Activated CD4-positive, alpha-beta memory T cell treated with anti-CD3 and anti-CD28 coated beads for 36 hours (primary cell): ENCODE measurements at regions not wholly inside any gene's neighbourhood (a gene's known extent, or its start where the extent isn't known, plus 50 kb on each side); places are given as distances from the start of the nearest gene placed in this dataset.

Experiments used
- CTCF ChIA-PET: fragments of 350-600 bp; sonication (Branson Sonifier 250); formaldehyde crosslinking; loops from one replicate; lab custom pipeline; 2021; ENCODE audit warnings: antibody characterized with exemption, inconsistent platforms; lab: Charles Lee
- POLR2A ChIA-PET: fragments of 350-600 bp; sonication (Branson Sonifier 250); formaldehyde crosslinking; loops from one replicate; lab custom pipeline; 2021; ENCODE audit warnings: antibody characterized with exemption; lab: Charles Lee
- DNase-seq: peaks from one replicate; pipeline ENCODE4 v3.0.0-alpha.2; 2020
- H3K27ac Mint-ChIP-seq: one replicate; pipeline ENCODE4 v1.8.0; 2021; ENCODE audit warnings: mixed read lengths
- H3K27me3 Mint-ChIP-seq: one replicate; pipeline ENCODE4 v1.8.0; 2021; ENCODE audit warnings: mixed read lengths
- H3K36me3 Mint-ChIP-seq: one replicate; pipeline ENCODE4 v1.8.0; 2021; ENCODE audit warnings: mixed read lengths
- H3K4me1 Mint-ChIP-seq: one replicate; pipeline ENCODE4 v1.8.0; 2021; ENCODE audit warnings: low read depth, mixed read lengths
- H3K4me3 Mint-ChIP-seq: one replicate; pipeline ENCODE4 v1.8.0; 2021; ENCODE audit warnings: mild to moderate bottlenecking, mixed read lengths
- H3K9me3 Mint-ChIP-seq: one replicate; pipeline ENCODE4 v1.8.0; 2021; ENCODE audit warnings: mixed read lengths
- intact Hi-C: fragments of 100-400 bp; cut with micrococcal nuclease; formaldehyde crosslinking; loops from one replicate; pipeline ENCODE4 v1.15.1; 2023

GRCh38 chr5:2696156-2696807, 55.2 kb downstream of the IRX2 start:
- intact Hi-C loops: no loop called here
- DNase-seq: no peak
- H3K27ac Mint-ChIP-seq: no peak overlapping the region
- ChIA-PET POLR2A (no interaction called here), CTCF (no interaction called here)
- H3K9me3 Mint-ChIP-seq: peaks cover 6% of the 10 kb centered on the region
- no peaks in the 10 kb centered on the region for H3K27me3 Mint-ChIP-seq
- no peaks in the 10 kb centered on the region for H3K4me1 Mint-ChIP-seq
- no peak overlapping the region for H3K4me3 Mint-ChIP-seq
- H3K36me3 Mint-ChIP-seq: no peaks in the 10 kb centered on the region

DNA sequence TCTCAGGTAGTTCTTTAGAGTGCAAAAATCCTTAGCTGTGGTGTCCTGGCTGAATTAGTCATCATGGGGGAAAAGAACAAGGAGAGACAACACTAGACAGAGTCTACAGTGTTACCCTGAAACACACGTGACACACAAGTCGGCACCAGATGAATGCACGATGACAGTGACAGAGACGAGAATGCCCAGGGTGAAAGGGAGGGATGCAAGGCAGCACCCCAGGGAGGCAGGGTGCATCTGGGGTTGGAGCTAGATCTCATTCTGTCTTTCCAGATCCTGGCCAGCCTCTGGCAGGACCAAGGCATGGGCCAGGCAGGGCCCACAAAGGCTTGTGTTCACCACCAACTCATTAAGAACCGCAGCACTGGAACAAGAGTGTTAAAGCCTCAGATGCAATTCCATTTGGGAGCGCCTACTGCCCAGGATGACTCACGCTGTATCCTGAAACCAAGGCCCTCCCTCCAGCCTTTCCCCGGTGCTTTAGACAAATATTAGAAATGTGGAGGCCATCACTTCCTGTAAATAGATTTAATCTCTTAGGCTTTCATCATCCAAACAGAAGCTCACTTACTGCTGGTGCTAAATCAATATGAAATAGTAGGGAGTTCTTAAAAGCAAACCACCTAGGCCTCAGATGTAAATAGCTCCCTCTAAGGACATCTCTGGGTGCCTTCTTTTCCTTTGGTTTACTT, 56.1 kb downstream of the IRX2 start:
- POLR2A ChIA-PET: no interaction called here
- H3K27ac Mint-ChIP-seq: no peak overlapping the region
- CTCF ChIA-PET: no interaction called here

GRCh38 chr5:2691530-2691929, 59.9 kb downstream of the IRX2 start:
- CTCF ChIA-PET: no interaction called here
- H3K27ac Mint-ChIP-seq: no peak overlapping the region
- peaks cover 6% of the 10 kb centered on the region for H3K9me3 Mint-ChIP-seq
- no peaks in the 10 kb centered on the region for H3K4me1 Mint-ChIP-seq
- DNase-seq: no peak
- no peak overlapping the region for H3K4me3 Mint-ChIP-seq
- intact Hi-C loops: no loop called here
- no peaks in the 10 kb centered on the region for H3K27me3 Mint-ChIP-seq
- H3K36me3 Mint-ChIP-seq: no peaks in the 10 kb centered on the region
- POLR2A ChIA-PET: no interaction called here

More for the DNA sequence above, 56.1 kb downstream of the IRX2 start:
- H3K4me1 Mint-ChIP-seq: no peaks in the 10 kb centered on the region
- intact Hi-C loops: no loop called here
- no peaks in the 10 kb centered on the region for H3K27me3 Mint-ChIP-seq
- H3K9me3 Mint-ChIP-seq: peaks cover 6% of the 10 kb centered on the region
- no peak for DNase-seq
- H3K4me3 Mint-ChIP-seq: no peak overlapping the region
- no peaks in the 10 kb centered on the region for H3K36me3 Mint-ChIP-seq

DNA sequence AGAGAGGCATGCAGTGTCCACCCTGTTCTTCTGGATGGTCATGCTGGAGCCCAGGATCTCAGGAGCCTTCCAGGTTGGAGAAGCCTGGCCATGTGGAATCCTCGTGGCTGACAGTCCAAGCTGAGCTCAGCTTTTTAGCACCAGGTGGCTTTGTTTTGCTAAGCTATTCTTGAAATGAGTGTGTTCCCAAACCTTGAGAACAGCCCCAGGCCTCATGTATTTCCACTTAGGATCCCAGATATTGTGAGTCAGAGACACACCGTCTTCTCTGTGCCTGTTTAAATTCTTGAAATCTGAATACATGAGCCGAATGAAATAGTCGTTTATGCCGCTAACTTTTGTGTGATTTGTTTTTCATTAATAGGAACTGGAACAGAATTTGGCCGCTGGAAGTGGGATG, 61.2 kb downstream of the IRX2 start:
- ChIA-PET POLR2A (no interaction called here), CTCF (no interaction called here)
- no peak for DNase-seq
- no peaks in the 10 kb centered on the region for H3K4me1 Mint-ChIP-seq
- H3K36me3 Mint-ChIP-seq: no peaks in the 10 kb centered on the region
- peaks cover 6% of the 10 kb centered on the region for H3K9me3 Mint-ChIP-seq
- intact Hi-C loops: no loop called here
- no peak overlapping the region for H3K4me3 Mint-ChIP-seq
- no peak overlapping the region for H3K27ac Mint-ChIP-seq
- no peaks in the 10 kb centered on the region for H3K27me3 Mint-ChIP-seq

GRCh38 chr5:2688586-2688985, 62.9 kb downstream of the IRX2 start:
- intact Hi-C loops: no loop called here
- ChIA-PET CTCF (no interaction called here), POLR2A (no interaction called here)
- peaks cover 4% of the 10 kb centered on the region for H3K9me3 Mint-ChIP-seq
- DNase-seq: no peak
- no peaks in the 10 kb centered on the region for H3K27me3 Mint-ChIP-seq
- no peaks in the 10 kb centered on the region for H3K36me3 Mint-ChIP-seq
- no peaks in the 10 kb centered on the region for H3K4me1 Mint-ChIP-seq
- H3K4me3 Mint-ChIP-seq: no peak overlapping the region
- H3K27ac Mint-ChIP-seq: no peak overlapping the region

DNA sequence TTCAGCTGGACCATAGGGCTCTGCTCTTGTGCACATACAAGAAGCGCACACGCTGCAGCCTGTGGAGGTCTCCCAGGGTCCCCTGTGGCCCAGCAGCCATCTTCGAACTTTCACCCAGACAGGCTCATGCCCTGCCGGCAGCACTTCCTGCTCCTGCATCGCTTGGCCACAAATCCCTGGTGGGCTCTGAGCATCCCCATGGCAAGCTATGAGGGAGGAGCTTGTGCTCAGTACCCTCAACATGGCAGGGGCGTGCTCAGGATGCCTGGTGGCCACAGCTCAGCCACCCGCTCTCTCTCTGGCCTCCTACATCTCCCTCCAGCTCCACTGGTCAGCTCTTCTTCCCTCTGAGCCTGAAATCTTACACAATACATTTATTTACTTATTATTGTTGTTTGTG, 63.7 kb downstream of the IRX2 start:
- ChIA-PET CTCF (no interaction called here), POLR2A (no interaction called here)
- intact Hi-C loops: no loop called here
- Mint-ChIP-seq H3K27me3 (no peaks in the 10 kb centered on the region), H3K4me1 (no peaks in the 10 kb centered on the region), H3K4me3 (no peak overlapping the region), H3K9me3 (peaks cover 4% of the 10 kb centered on the region), H3K27ac (no peak overlapping the region), H3K36me3 (no peaks in the 10 kb centered on the region)
- DNase-seq: no peak

GRCh38 chr5:2686321-2687124, 65.0 kb downstream of the IRX2 start:
- intact Hi-C loops: no loop called here
- CTCF ChIA-PET: no interaction called here
- H3K4me3 Mint-ChIP-seq: no peak overlapping the region
- DNase-seq: no peak
- no peaks in the 10 kb centered on the region for H3K4me1 Mint-ChIP-seq
- no peaks in the 10 kb centered on the region for H3K27me3 Mint-ChIP-seq
- no peaks in the 10 kb centered on the region for H3K36me3 Mint-ChIP-seq
- H3K27ac Mint-ChIP-seq: no peak overlapping the region
- POLR2A ChIA-PET: no interaction called here
- peaks cover 2% of the 10 kb centered on the region for H3K9me3 Mint-ChIP-seq

DNA sequence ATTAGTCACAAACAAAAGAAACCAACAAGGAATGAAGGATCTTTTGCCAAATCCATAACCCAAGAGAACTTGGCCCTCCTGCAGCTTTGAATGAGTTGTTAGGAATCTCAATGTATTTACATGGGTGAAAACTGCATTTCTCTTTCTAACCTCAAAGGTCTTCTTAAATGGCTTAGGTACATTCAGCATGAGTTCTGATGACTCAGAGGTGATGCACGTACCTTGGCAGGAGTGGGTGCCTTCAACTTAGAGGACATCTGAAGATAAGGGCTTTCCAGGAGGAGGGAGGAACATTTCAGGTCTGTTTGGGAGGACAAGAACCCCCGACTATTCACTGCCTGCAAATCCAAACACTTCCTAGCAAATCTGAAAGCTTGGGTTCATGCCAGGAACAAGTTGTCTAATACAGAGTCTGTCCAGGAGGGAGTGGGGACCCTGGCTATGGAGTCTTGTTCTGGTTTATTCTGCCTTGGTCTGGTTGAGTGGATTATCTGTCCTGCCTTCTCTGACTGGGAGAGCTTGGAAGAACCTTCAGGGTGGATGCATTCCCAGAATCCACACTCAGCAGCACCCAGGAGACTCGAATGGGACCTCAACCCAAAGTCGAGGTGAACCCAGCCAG, 65.7 kb downstream of the IRX2 start:
- ChIA-PET CTCF (no interaction called here), POLR2A (no interaction called here)
- no peak overlapping the region for H3K27ac Mint-ChIP-seq
- intact Hi-C loops: no loop called here
- H3K27me3 Mint-ChIP-seq: no peaks in the 10 kb centered on the region
- H3K36me3 Mint-ChIP-seq: no peaks in the 10 kb centered on the region
- H3K4me3 Mint-ChIP-seq: no peak overlapping the region
- no peak for DNase-seq
- no peaks in the 10 kb centered on the region for H3K4me1 Mint-ChIP-seq
- peaks cover 2% of the 10 kb centered on the region for H3K9me3 Mint-ChIP-seq

DNA sequence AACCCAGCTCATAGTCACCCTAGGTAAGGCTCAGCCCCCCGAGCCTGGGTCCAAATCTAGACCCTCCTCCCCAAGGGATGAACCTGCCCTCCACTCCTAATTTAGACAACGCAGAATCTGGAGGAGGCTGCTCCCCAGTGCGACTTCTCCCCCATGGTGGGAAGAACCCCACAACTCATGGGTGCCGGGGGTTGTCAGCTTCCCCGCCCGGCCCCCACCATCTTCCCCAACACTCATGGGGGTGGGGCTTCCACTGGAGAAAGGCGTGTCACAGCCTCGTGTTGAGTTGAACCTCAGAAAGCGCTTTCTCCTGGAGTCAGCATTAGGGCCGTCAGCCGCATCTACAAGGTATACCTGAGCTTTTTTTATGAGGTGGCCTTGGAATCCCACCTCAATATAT, 66.9 kb downstream of the IRX2 start:
- H3K4me3 Mint-ChIP-seq: no peak overlapping the region
- H3K4me1 Mint-ChIP-seq: no peaks in the 10 kb centered on the region
- intact Hi-C loops: no loop called here
- no peaks in the 10 kb centered on the region for H3K36me3 Mint-ChIP-seq
- no peaks in the 10 kb centered on the region for H3K27me3 Mint-ChIP-seq
- CTCF ChIA-PET: no interaction called here
- no peak for DNase-seq
- H3K9me3 Mint-ChIP-seq: peaks cover 2% of the 10 kb centered on the region
- no peak overlapping the region for H3K27ac Mint-ChIP-seq
- POLR2A ChIA-PET: no interaction called here

- DNase-seq: no peak
- ChIA-PET POLR2A (no interaction called here), CTCF (no interaction called here)
- intact Hi-C loops: no loop called here
- H3K4me1 Mint-ChIP-seq: no peaks in the 10 kb centered on the region
- peaks cover 4% of the 10 kb centered on the region for H3K9me3 Mint-ChIP-seq
- H3K27ac Mint-ChIP-seq: no peak overlapping the region
- no peak overlapping the region for H3K4me3 Mint-ChIP-seq
- H3K27me3 Mint-ChIP-seq: no peaks in the 10 kb centered on the region
- H3K36me3 Mint-ChIP-seq: no peaks in the 10 kb centered on the region
Observed at GRCh38 chr5:2683720-2684119, 67.8 kb downstream of the IRX2 start.

GRCh38 chr5:2681476-2681875, 70.0 kb downstream of the IRX2 start:
- H3K27me3 Mint-ChIP-seq: no peaks in the 10 kb centered on the region
- CTCF ChIA-PET: no interaction called here

GRCh38 chr5:2680979-2681378, 70.5 kb downstream of the IRX2 start:
- H3K4me1 Mint-ChIP-seq: no peaks in the 10 kb centered on the region
- no peak overlapping the region for H3K27ac Mint-ChIP-seq
- ChIA-PET CTCF (no interaction called here), POLR2A (no interaction called here)
- no peak overlapping the region for H3K4me3 Mint-ChIP-seq
- peaks cover 4% of the 10 kb centered on the region for H3K9me3 Mint-ChIP-seq
- H3K36me3 Mint-ChIP-seq: no peaks in the 10 kb centered on the region
- intact Hi-C loops: no loop called here
- DNase-seq: no peak
- H3K27me3 Mint-ChIP-seq: no peaks in the 10 kb centered on the region

More at GRCh38 chr5:2681476-2681875, 70.0 kb downstream of the IRX2 start:
- Mint-ChIP-seq H3K9me3 (peaks cover 4% of the 10 kb centered on the region), H3K4me3 (no peak overlapping the region), H3K27ac (no peak overlapping the region), H3K4me1 (no peaks in the 10 kb centered on the region), H3K36me3 (no peaks in the 10 kb centered on the region)
- intact Hi-C loops: no loop called here
- POLR2A ChIA-PET: no interaction called here
- no peak for DNase-seq
